NOMO-1 treated with dmso at 0.1 percent for 144 hours (cell line): ENCODE measurements at regions not wholly inside any gene's neighbourhood (a gene's known extent, or its start where the extent isn't known, plus 50 kb on each side); places are given as distances from the start of the nearest gene placed in this dataset.

ENCODE experiments used
- DNase-seq: peaks from one replicate; lab custom pipeline; 2025; ENCODE audit not compliant: unreplicated experiment; lab: John Stamatoyannopoulos, UW

DNA sequence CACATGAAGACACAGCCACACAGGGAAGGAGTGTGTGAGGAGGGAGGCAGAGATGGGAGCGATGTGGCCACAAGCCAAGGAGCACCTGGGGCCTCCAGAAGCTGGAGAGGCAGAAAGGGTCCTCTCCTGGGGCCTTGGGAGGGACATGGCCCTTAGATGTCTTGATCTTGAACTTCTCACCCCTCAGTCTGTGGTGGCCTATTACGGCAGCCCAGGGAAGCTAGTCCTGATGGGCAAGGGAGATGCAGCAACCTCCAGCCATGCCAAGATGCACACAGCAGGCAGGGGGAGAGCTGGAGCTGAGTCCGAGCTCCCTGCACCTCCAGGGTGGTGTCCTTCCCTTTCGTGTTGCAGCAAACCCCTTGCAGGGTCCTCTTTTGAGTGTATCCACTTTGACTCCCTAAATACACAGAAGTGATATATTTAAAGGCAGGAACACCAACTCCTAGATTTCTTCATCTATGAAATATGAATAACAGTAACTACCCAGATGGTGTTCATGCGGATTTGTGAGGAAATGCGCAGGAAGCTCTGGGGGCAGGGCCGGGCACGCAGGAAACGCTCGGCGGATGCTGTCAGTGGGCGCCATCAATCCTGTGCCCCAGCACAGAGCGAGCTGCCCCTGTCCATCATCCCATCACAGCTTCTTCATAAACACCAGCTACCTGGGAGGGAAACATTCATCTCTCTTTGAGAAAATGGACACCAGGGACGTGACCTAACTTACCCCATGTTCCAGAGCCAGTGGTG lies 230.4 kb upstream of the MYT1L start:
- no peak for DNase-seq

DNA sequence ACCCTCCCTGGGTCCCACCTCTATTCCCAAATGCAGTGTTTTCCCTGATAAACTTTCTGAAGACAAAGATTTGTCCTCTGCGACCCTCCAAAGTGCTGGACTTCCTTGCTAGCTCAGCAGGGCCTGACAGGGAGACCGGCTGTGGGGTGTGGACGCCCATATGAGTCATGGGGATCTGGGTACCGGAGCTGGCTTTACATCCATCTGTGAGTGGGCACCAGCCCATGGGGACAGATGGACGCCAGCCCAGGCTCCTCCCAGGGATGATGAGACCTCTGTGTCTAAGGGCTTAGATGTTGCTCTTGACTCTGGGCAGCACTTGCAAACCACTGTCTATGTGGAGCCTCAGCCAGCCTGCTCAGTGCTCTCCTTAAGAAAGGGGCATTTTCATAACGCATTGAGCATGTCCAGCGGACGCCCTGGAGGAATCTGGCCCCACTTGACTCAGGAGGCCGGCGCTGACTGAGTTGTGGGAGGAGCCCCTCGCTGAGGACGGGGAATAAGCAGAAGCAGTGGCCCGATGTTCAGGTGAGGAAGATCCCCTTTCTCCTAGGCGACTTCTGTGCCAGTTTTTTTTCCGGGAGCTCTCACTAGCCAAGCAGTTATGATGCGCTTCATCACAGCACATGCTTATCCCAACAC lies 229.4 kb upstream of the MYT1L start:
- no peak for DNase-seq

- no peak for DNase-seq
Observed at GRCh38 chr2:2558476-2558875, 227.4 kb upstream of the MYT1L start.

DNA sequence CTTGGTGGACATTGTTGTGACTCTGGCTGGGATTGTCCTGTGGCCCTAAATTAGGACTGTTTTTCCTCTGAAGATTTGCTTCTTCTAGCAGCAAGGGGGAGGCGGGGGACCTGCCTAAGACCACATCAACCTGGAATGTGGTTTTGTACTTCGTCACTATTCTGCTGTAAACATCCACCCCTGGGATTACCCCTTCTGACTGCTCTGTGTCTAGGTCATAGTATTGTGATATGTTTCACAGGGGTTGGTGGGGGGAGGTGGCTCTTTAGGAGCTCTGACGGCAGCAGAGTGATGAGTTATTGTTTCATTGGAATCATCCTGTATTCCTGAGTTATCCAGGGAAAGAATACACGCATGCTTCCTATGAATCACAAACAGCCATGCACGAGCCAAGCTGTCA lies 226.4 kb upstream of the MYT1L start:
- no peak for DNase-seq

DNA sequence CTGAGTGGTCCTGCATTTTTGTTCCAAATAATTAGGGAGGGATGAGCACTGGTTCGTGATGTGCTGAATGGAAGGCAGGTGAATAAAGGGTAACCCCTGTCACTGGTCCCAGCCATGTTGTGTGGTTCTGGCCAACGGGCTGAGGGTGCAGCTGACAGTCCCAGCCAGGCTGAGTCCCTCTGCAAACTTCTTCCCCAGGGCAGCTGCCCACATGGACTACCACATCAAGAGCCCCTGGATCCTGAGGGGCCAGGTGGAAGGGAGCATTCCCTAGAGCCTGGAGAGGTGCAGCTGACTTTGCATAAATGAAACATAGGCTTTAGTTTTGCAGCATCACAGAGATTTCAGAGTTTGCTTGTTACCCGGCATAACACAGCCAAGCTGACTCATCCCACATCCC lies 219.8 kb upstream of the MYT1L start:
- no peak for DNase-seq

DNA sequence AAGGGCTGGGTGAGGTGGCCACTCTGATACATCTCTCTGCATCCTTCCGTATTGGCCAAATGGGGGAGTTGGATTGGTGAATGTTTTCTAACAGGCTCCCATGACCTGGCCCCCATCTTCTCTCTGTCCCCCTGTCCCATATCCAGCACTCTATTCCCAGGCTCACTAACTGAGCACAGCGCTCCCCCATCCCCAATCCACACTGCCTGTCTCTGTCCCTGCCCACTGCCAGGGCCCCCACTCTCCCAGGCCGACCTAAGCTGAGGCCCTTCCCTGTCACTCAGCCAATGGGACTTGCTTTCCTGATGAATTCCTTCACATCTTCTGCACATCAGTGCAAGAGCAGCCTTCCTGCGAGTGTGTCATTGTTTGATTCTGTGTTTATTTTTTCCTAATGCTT lies 216.8 kb upstream of the MYT1L start:
- no peak for DNase-seq

DNA sequence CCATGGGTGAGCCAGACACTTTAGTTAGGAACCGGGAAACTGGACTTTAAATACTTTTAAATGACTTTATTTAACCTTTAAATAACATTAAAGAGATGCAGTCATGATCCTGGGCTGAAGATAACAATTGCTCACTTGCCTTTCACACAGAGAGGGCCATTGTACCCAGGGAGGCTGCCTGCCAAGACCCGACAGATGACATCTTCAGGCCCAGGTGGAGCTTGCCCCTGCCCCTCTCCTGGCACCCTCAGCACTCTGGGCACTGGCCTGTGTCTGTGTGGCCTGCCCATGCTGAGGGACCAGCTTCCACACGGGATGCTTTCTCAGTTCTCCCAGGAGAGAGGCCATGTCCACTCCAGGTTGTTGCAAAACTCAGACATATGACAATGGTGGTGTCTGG lies 216.4 kb upstream of the MYT1L start:
- no peak for DNase-seq

- DNase-seq: no peak
Observed at GRCh38 chr2:2546046-2546445, 215.0 kb upstream of the MYT1L start.

- DNase-seq: no peak
Observed at GRCh38 chr2:2542966-2543611, 212.0 kb upstream of the MYT1L start.

DNA sequence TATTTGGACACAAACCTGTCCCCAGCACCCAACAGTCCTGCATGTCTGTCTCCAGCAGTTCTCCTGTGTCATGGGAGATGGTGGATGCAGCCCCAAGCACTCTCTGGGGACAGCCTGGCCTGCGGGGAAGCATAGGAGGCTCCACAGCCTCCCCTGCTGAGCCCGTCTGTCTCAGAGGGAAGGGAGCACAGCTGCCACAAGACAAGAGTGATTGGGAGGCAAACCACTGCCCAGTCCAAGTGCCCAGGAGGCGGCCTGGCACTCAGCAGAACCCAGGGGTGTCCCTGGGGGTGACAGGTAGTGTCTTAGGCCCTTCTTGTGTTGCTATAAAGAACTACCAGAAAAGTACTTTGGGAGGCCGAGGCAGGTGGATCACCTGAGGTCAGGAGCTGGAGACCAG lies 211.2 kb upstream of the MYT1L start:
- no peak for DNase-seq

GRCh38 chr2:2540406-2540805 lies 209.3 kb upstream of the MYT1L start:
- no peak for DNase-seq

DNA sequence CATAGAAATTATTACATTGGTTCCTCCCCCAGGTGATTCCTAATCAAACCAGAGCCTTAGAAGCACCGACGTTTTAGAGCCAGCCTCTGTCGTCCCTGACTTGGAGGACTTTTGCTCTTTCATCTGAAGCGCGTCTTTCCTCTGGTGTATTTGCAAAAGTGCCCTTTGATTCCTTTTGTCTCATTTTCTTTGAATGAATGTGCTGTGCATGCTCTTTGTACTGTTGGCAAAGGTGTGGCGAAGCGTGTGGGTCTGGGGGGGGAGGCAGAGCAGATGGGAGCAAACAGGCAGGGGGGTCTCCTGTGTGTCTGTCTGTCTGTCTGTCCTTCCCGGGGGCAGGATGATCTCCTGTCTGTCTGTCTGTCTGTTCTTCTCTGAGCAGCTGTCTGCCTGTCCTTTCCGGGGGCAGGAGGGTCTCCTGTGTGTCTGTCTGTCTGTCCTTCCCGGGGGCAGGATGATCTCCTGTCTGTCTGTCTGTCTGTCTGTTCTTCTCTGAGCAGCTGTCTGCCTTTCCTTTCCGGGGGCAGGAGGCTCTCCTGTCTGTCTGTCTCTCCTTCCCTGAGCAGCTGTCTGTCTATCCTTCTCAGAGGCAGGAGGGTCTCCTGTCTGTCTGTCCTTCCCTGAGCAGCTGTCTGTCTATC lies 205.5 kb upstream of the MYT1L start:
- DNase-seq: no peak

DNA sequence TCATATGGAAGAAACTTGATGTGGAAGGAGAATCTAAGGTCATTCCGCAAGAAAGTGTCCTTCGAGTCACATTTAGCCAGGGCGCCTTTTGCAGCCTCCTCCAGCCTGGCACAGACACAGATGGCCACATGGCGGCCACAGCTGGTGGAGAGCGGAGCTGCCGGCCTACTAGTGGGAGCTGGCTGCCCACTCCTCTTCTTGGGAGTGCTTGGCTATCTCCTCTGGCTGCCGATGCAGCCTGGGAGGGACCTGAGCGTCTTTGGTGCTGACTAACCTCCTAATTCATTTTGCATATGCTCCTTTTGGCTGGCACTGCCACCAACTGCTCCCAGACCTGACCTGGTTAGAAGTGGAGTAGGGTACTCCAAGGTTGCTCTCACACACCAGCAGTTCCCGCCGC lies 199.3 kb upstream of the MYT1L start:
- no peak for DNase-seq

DNA sequence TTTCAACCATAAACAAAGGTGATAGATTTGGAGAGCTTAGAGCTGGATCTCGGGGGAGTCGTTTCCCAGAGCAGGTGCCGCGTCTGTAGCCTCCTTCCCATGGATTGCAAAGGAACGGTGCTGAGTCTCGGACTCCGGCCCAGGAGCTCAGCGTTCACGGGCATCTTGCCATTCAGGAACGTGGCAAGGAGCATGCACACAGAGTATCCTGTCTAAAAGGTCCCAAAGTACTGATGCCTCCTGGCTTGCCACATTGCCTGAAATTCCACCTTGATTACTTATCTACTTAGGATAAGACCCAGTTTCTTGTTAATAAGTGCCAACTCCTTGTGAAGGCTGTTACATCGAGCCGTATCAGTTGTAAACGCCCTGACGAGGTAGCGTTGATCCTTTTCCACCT lies 197.8 kb upstream of the MYT1L start:
- no peak for DNase-seq

GRCh38 chr2:2527148-2527547 lies 196.1 kb upstream of the MYT1L start:
- DNase-seq: no peak

DNA sequence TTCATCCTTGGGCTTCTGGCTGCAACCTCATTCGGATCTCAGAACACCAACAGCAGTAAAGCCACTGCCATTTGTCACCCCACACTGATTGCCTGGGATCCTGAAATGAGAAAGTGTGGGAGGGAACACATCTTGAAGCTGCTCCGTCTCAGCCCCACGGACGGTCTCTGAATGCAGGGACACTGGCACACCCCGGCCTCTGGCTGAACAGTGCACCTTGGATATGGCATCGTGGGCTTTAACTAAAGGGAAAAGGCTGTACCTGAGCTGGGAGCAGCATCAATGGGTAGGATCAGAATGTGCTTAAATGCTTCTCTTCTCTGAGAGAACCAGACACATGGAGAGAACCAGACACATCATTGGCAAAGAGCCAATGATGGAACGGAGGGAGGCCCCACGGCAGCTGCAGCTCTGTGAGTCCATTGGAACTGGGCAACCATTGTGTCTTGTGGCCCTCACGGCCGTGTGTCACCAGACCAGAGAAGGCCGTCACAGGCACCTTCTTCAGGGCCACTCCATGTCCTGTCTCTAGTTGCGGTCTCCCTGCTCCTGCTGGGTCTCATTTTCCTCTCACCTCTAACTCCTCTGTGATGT lies 193.4 kb upstream of the MYT1L start:
- DNase-seq: no peak

DNA sequence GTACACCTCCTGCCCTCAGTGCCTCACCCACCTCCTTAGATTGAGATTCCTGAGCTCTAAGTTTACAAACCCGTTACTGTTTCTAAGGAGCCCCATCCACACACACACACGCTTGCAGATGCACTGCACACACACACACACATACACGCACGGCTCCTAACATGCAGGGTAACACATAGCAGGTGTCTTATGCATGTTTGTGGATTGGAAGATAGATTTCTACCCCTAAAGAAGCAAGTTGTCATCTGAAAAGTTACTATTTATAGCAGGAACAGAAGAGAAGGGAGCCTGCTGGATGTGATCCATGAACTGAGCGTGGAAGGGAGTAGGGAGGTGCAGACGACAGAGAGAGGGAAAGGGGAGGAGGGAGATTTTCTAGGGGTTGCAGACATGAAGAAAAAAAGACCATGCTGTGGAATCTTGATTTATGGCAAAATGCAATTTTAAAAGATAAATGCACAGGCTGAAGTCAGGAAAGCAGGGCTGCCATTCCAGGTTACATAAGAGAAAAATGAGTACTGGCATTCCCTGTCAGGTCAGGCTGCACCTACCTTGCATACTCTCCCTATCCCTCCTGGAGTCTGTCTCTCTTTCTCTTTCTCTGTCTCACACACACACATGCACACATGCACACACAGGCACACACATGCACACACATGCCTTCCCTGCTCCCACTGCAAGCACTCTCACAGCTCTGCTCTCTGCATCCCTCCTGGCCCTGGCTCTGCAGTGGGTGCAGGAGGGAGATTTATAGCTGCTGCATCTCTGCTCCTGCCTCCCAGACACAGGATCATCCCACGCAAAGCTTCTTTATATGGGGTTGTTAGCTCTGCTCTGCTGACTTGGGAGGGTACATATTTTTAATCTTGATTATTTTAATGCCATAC lies 192.6 kb upstream of the MYT1L start:
- no peak for DNase-seq

DNA sequence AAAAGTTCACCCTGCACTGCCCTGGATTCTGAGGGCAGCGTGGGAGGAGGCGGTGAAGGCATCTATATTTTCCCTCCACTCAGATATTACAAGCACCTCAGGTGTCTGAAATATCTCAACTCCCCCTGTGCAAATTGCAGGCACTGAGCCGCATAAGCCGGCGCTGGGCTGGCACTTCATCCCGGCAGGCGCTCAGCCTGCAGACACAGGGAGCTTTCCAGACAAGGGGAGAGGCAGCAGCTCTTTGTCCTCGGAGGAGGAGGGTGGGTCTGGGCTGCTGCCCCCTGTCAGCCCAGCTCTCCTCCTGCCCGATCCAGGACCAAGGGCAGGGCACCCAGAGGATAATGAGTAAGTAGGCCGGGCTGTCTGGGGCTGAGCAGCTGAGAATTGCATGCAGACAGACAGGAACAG lies 189.3 kb upstream of the MYT1L start:
- no peak for DNase-seq

DNA sequence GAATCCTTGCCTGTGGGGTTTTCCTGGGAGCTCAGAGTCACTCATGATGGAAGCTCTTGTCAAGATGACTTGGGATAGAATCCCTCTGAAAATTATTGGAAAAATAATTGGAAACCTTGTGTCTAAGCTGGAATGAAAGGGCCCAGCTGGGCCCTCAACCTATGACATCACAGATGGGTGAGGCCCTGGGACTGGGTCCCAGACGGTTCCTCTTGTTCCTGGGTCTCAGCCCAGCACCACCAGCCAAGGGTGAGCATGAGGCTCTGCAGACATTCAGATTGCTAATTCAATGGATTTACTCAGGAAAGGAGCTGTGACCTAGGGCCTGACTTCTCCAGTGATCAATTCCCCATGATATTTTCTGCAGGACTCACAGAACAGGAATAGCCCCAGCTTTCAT lies 188.3 kb upstream of the MYT1L start:
- no peak for DNase-seq

GRCh38 chr2:2517399-2517798 lies 186.3 kb upstream of the MYT1L start:
- DNase-seq: no peak

GRCh38 chr2:2516386-2516785 lies 185.3 kb upstream of the MYT1L start:
- no peak for DNase-seq
